Mammary epithelial cell (primary cell): ENCODE measurements at regions not wholly inside any gene's neighbourhood (a gene's known extent, or its start where the extent isn't known, plus 50 kb on each side); places are given as distances from the start of the nearest gene placed in this dataset.

Experiments
- EZH2 ChIP-seq: IDR thresholded peaks from 2 replicates; pipeline ENCODE4 v1.6.1; 2012; ENCODE audit warnings: low read length, inconsistent platforms, borderline replicate concordance
- TF ChIP-seq, protein P1 (sequence below), 2 donors: IDR thresholded peaks in 1 of 2; conservative IDR thresholded peaks in 1 of 2; 2 replicates each; pipeline ENCODE4 v1.5.1; 2011 to 2012; ENCODE audit warnings: inconsistent platforms in 2 of 2, low read length in 2 of 2, mild to moderate bottlenecking in 2 of 2, control low read depth in 1 of 2, low read depth in 1 of 2; ENCODE audit not compliant: insufficient read depth in 1 of 2; ENCODE audit errors: extremely low read depth in 1 of 2

DNA sequence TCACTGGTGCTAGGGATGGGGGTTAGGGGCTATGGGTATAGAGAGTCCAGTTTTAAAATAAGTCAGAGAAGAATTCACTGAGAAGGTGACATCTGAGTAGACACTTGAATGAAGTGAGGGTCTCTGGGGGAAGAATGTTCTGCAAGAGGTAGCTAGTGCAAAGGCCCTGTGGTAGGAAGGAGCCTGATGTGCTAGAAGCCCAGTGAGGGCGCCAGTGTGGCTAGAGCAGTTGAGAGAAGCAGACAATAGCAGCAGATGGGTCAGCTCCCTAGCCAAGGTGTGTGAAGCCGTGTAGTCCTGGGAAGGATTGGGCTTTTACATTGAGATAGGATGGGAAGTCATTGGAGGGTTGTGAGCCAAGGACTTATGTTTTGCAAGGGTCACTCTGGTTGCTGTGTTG, 105.8 kb upstream of the PELI1 start:
- TF ChIP-seq, protein P1, sequence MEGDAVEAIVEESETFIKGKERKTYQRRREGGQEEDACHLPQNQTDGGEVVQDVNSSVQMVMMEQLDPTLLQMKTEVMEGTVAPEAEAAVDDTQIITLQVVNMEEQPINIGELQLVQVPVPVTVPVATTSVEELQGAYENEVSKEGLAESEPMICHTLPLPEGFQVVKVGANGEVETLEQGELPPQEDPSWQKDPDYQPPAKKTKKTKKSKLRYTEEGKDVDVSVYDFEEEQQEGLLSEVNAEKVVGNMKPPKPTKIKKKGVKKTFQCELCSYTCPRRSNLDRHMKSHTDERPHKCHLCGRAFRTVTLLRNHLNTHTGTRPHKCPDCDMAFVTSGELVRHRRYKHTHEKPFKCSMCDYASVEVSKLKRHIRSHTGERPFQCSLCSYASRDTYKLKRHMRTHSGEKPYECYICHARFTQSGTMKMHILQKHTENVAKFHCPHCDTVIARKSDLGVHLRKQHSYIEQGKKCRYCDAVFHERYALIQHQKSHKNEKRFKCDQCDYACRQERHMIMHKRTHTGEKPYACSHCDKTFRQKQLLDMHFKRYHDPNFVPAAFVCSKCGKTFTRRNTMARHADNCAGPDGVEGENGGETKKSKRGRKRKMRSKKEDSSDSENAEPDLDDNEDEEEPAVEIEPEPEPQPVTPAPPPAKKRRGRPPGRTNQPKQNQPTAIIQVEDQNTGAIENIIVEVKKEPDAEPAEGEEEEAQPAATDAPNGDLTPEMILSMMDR (conservative IDR thresholded peaks at IDR 0.05 in 1 of 2, IDR thresholded peaks at IDR 0.05 in 1 of 2; ENCODE audit: extremely low read depth in 1 of 2, insufficient read depth in 1 of 2, low read depth in 1 of 2, low read length in 2 of 2) = no peak
- no peak for TF ChIP-seq EZH2
